NB4 (cell line): ENCODE measurements at regions not wholly inside any gene's neighbourhood (a gene's known extent, or its start where the extent isn't known, plus 50 kb on each side); places are given as distances from the start of the nearest gene placed in this dataset.
A peak's percentile ranks its signal among the peaks of the same experiment; 100 is the strongest.

Source experiments
- CTCF ChIP-seq: IDR thresholded peaks from one replicate; pipeline ENCODE4 v1.5.1; 2012; ENCODE audit warnings: low read depth, low read length
- MAX ChIP-seq: IDR thresholded peaks from 2 replicates; pipeline ENCODE4 v1.6.1; 2011; ENCODE audit warnings: low read depth, low read length
- MYC ChIP-seq: IDR thresholded peaks from 2 replicates; pipeline ENCODE4 v1.6.1; 2011; ENCODE audit warnings: low read depth, low read length
- POLR2A ChIP-seq: IDR thresholded peaks from 2 replicates; pipeline ENCODE4 v1.6.1; 2011; ENCODE audit warnings: mild to moderate bottlenecking; ENCODE audit not compliant: insufficient read length; ENCODE audit errors: extremely low read depth

- TF ChIP-seq CTCF: peak; percentile 63
- TF ChIP-seq POLR2A: no peak
- no peak for TF ChIP-seq MAX
- TF ChIP-seq MYC: no peak
Observed at GRCh38 chr3:87503900-87504498, 227.6 kb upstream of the POU1F1 start.
